Astrocyte of the hippocampus (primary cell): ENCODE measurements at regions not wholly inside any gene's neighbourhood (a gene's known extent, or its start where the extent isn't known, plus 50 kb on each side); places are given as distances from the start of the nearest gene placed in this dataset.

Source experiments
- DNase-seq: peaks from one replicate; pipeline ENCODE4 v3.0.0; 2011; ENCODE audit warnings: low read depth, low spot score

DNA sequence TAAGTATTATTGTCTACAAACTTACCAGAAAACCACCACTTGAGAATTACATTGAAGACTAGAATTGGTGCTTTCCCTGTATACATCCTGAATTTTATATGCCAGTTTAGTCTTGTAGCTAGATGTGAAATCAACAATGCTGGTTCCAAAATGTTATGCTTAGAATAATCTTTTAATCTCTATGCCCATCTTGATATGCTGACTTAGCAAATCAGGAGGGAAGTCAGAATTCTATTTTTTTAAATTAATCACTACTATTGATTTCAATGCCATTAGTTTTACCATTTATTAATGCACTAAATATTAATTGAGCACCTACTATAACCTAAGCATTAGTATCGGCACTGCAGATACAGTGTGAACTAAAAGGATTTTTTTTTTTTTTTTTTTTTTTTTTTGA, 641.6 kb upstream of the ADGRL4 start:
- DNase-seq: no peak

DNA sequence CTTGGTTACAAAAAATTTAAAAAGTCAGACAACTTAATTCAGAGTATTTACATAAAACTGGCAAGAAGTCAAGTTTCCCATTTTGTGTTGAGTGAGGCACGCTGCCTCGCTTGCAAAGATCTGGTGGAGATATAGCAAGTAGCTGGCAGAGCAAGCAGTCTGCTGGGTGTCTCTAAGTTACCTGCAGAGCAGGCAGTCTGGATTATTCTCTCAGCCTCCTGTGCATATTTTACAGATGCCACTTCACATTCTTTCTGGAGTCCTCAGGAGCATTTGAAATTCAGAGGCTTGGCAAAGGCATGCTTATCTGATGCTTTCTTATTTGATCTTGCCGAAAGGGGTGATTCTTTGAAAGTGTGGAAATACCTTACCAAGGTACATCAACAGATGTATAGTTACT, 640.4 kb upstream of the ADGRL4 start:
- DNase-seq: peak; percentile 4

GRCh38 chr1:79638382-79638781, 631.9 kb upstream of the ADGRL4 start:
- no peak for DNase-seq

DNA sequence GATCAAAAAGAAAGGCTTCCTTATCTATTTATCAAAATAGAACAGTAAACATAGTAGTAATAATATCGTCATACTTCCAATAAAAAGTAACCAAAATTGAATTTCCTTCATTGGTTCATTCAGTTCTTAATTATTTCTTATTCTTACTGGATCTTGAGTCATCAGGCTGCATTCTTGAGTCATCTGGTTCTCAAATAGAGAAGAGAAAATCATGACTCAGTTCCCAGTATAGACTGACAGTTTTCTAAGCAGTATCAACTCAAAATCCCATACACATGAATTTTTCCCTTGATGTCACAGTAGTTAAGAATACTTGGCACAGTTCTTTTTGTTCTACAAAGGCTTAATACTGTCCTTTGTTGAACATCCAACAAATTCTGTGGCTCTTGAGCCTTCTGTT, 626.9 kb upstream of the ADGRL4 start:
- peak; percentile 48 for DNase-seq

DNA sequence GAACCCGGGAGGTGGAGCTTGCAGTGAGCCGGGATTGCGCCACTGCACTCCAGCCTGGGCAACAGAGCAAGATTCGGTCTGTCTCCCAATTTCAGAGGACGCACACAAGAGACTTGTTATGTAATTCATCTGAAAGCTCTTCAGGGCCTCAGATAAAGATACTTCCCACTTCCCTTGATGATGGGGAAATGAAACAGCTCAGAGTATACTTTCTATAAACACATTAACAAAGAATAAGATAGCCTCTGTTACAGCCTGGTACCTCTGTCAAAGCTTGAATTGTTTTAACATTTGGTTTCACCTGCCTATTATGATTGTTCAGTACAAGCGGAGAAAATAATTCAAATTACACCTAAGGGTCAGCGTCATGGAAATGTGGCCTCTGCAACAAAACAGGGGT, 622.9 kb upstream of the ADGRL4 start:
- DNase-seq: no peak

- no peak for DNase-seq
Observed at GRCh38 chr1:79617777-79618176, 611.2 kb upstream of the ADGRL4 start.

GRCh38 chr1:79614762-79615161, 608.2 kb upstream of the ADGRL4 start:
- no peak for DNase-seq

DNA sequence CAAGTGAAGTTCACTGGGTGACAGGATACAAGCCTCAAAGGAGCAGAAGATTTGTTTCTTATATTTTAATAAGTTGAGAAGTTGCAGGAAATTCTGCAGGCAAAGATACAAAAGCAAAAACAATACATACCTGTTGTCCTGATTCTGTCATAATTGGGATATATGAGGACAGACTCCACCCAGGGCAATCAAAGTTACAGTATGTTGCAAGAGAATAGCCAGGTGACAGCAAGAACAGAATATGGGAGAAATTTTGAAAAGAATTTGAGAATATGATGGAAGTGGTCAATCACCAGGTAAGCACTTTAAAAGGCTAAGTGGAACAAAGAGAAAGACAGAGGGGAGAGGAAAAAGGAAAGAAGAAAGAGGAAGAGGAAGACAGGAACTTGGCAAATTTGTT, 607.6 kb upstream of the ADGRL4 start:
- no peak for DNase-seq

GRCh38 chr1:79613046-79613445, 606.5 kb upstream of the ADGRL4 start:
- no peak for DNase-seq

GRCh38 chr1:79604490-79605198, 598.1 kb upstream of the ADGRL4 start:
- DNase-seq: no peak

DNA sequence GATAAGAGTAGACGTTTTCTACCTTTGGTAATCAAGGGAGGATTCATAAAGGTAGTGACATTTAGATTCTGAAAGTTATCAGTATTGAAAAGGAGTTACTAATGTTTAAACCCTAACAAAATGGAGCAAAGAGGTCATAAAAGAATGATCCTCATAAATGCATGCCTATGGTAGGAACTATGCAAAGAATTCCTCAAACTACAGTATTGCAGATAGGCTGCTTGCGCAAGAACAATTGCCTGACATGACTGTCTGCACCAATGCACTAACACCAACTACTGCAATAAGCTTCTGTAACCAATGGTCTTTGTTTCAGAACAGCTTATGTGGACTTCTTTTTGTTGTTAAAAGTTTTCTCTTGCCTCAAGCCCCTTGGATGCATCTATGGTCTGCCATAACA, 597.3 kb upstream of the ADGRL4 start:
- DNase-seq: peak; percentile 22

DNA sequence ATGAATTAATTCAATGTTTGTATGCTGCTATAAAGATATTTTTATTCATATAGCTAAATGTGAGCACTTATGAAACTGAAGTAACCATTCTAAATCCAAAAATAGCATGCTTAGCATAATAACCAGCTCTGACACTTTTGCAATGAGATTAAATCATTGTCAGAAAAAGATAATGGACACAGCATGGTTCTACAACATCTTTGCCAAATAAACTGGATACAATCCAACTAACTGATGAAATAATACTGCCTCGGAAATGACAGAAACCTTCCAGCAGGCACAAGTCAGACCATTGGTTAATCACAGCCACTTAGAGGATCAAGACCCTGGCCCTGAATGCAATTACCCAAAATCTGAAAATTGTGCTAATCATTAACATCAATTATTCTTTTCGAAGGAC, 592.7 kb upstream of the ADGRL4 start:
- no peak for DNase-seq

DNA sequence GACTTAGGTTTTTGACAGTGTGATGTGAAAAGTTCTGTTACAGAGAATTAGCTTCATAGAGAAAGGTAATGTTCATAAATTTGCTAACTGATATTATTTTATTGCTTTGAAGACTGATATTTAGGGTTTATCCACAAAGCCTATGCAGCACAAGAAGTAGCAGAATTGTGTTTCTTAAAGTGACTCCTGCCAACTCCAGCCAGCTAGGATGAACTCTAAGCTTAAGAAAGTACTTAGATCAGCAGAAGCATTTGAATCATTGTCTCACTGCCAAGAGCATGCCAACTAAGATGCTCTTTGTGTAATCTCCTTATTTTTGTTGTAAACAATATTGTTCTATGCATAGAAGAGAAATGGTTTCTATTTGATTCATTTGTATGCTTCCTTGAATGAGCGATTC, 589.4 kb upstream of the ADGRL4 start:
- no peak for DNase-seq

GRCh38 chr1:79594121-79594698, 587.7 kb upstream of the ADGRL4 start:
- DNase-seq: no peak

DNA sequence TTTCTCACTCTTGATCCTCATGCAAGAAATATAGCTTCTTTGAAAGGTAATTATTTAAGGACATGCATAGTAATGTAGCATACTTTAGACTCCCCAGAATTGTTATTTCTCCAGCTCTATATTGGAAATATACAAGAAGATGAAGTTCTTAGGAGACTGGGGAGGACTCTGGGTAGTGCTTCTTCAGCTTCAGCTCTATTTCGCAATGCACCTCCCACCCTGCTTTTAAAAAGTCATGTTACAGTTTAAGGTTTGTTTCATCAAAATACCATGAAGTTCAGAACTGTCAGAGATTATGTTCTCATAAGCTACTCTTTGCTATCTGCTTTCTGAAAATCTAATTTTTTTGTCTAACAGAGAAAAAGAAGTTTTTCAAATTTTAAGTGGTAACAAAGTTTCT, 586.2 kb upstream of the ADGRL4 start:
- DNase-seq: no peak

- no peak for DNase-seq
Observed at GRCh38 chr1:79588719-79589118, 582.2 kb upstream of the ADGRL4 start.

GRCh38 chr1:79587229-79587628, 580.7 kb upstream of the ADGRL4 start:
- no peak for DNase-seq

DNA sequence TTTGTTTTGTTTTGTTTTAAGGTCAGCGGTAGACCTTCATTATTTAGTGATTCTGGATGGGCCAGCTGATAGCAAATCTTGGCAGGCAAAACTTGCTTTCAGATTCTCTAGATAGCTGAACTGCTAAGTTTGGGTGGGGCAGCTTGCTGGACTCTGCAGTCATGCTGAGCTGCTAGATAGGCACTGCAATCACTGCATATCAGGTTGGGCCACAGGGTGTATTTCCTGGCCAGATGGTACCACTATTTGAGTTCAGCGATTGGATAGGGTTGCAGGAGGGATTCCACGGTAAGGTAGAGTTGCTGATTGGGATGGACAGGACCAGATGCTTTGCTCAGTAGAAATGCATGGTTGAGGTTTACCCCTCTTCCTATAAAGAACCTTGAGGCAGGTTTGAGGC, 579.3 kb upstream of the ADGRL4 start:
- DNase-seq: no peak

DNA sequence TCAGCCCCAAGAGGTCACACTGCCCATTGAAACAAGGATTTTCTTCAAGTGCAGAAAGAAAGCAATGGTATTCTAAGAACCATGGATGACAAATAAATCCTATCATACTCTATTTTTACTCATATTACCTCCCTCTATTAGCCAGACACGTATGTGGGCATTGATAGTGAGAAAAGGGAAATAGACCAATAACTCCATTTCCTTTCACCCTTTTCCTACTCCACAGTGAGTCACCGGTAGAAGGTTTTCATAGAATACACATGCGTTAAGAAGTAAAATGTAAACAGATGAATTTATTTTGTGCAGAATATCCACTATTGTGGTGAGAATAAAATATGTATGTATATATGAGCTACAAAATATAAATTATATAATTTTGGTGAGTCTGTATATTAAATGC, 568.9 kb upstream of the ADGRL4 start:
- DNase-seq: no peak

DNA sequence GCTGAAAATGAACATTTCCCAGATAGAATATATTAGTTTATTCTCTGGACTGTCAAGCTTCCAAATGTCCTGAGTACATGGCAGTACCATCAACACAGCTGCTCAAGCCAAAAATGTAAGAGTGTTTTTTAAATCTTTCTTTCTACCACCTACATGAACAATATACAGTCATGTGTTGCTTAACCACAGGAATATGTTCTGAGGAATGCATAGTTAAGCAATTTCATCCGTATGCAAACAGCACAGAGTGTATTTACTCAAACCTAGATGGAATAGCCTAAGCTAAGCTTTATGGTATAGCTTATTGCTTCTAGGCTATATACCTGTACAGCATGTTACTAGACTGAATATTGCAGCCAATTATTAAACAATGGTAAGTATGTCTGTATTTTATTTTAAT, 561.9 kb upstream of the ADGRL4 start:
- no peak for DNase-seq

- DNase-seq: no peak
Observed at GRCh38 chr1:79561521-79561978, 555.0 kb upstream of the ADGRL4 start.

DNA sequence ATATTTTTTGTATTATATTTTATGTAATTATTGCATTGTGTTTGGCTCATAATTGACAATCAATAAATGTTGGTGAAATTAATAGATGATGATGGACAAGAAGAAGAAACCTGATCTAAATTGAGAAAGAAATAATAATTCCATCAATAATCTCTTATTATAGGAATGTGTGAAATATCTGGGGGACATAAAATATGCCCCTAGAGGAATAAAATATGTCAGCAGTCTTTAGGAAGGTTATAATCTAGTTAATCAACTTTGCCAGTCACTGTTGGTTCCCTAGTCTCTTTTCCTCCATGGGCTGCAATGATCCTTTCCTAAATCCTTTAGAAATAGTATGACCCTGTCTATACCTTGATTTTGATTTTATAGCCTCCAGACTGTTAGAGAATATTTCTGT, 549.7 kb upstream of the ADGRL4 start:
- DNase-seq: no peak

DNA sequence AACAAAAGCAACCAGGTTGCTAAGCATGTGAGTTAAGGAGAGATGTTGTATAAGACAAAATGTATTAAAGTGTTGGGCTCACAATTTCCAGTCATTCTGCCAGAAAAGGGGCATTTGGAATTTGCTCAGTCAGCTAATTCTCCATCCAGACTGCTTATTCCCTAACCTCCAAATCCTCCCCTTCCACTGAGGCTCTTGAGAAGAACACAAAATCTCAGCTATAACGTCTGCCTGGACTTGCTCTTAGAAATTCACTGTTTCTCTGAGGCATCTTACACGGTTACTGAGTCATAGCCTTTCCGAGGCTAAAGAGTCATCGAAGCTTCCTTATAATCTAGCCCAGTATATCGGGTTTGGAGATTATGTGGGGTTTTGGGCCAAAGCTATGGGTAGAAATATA, 548.2 kb upstream of the ADGRL4 start:
- DNase-seq: peak; percentile 2

GRCh38 chr1:79551321-79551720, 544.8 kb upstream of the ADGRL4 start:
- DNase-seq: peak; percentile 11
